Suprapubic skin (tissue), 4 donors: ENCODE measurements at regions not wholly inside any gene's neighbourhood (a gene's known extent, or its start where the extent isn't known, plus 50 kb on each side); places are given as distances from the start of the nearest gene placed in this dataset.

Source experiments
- DNase-seq, 2 donors: peaks; one replicate each; pipeline ENCODE4 v3.0.0-alpha.2; 2019; ENCODE audit warnings: low spot score in 2 of 2
- H3K27ac ChIP-seq: fragments of 200-600 bp; sonication (generic); one replicate; pipeline ENCODE4 v1.5.1; 2019
- H3K27me3 ChIP-seq: fragments of 200-600 bp; sonication (generic); one replicate; pipeline ENCODE4 v1.5.1; 2019
- H3K36me3 ChIP-seq: fragments of 200-600 bp; sonication (generic); one replicate; pipeline ENCODE4 v1.5.1; 2019
- H3K4me1 ChIP-seq: fragments of 200-600 bp; sonication (generic); one replicate; pipeline ENCODE4 v1.5.1; 2019
- H3K4me3 ChIP-seq: fragments of 200-600 bp; sonication (generic); one replicate; pipeline ENCODE4 v1.5.1; 2019; ENCODE audit warnings: mild to moderate bottlenecking
- H3K9me3 ChIP-seq: fragments of 200-600 bp; sonication (generic); one replicate; pipeline ENCODE4 v1.5.1; 2019
- CTCF ChIP-seq, 2 donors: fragments of 200-600 bp in 1 of 2; fragments of 450-650 bp in 1 of 2; sonication (generic) in 1 of 2; IDR thresholded peaks; one replicate each; pipeline ENCODE4 v1.5.1; 2016 to 2019; ENCODE audit warnings: antibody characterized with exemption in 2 of 2, mild to moderate bottlenecking in 1 of 2, moderate library complexity in 1 of 2
- EP300 ChIP-seq: sonication (generic); formaldehyde crosslinking; IDR thresholded peaks from one replicate; pipeline ENCODE4 v1.6.1; 2017; ENCODE audit warnings: antibody characterized with exemption
- POLR2A ChIP-seq, 2 donors: fragments of 450-650 bp; IDR thresholded peaks; one replicate each; pipeline ENCODE4 v1.6.1; 2017; ENCODE audit warnings: antibody characterized with exemption in 2 of 2, mild to moderate bottlenecking in 2 of 2, moderate library complexity in 2 of 2
- POLR2AphosphoS5 ChIP-seq, 3 donors: sonication (generic); formaldehyde crosslinking; IDR thresholded peaks; one replicate each; pipeline ENCODE4 v1.6.1; 2017; ENCODE audit warnings: antibody characterized with exemption in 3 of 3
- WGBS: methylation state at CpG from one replicate; pipeline ENCODE4 v1.1.5; 2018; 5-methylcytosine and 5-hydroxymethylcytosine counted together

GRCh38 chr1:104868794-104869193 is 1119.1 kb downstream of the AMY1C start:
- Histone ChIP-seq H3K27me3 (no peaks in the 10 kb centered on the region), H3K4me1 (no peaks in the 10 kb centered on the region), H3K36me3 (no peaks in the 10 kb centered on the region), H3K9me3 (no peaks in the 10 kb centered on the region), H3K27ac (no peak overlapping the region), H3K4me3 (no peak overlapping the region)
- DNase-seq = no peak
- TF ChIP-seq EP300 = no peak
- no peak for TF ChIP-seq CTCF (IDR thresholded peaks at IDR 0.05)
- TF ChIP-seq POLR2AphosphoS5 (IDR thresholded peaks at IDR 0.05) = no peak
- no peak for TF ChIP-seq POLR2A (IDR thresholded peaks at IDR 0.05)
- 82% methylated on average over 4 of the region's 4 CpGs for WGBS

- Histone ChIP-seq H3K27me3 (no peaks in the 10 kb centered on the region), H3K4me3 (no peak overlapping the region), H3K27ac (no peak overlapping the region), H3K4me1 (no peaks in the 10 kb centered on the region), H3K9me3 (no peaks in the 10 kb centered on the region), H3K36me3 (no peaks in the 10 kb centered on the region)
- DNase-seq = no peak
- 81% methylated on average over 6 of the region's 6 CpGs for WGBS
- TF ChIP-seq POLR2AphosphoS5 (IDR thresholded peaks at IDR 0.05) (no peak), POLR2A (IDR thresholded peaks at IDR 0.05) (no peak), EP300 (no peak)
These were observed 1124.3 kb downstream of the AMY1C start for GRCh38 chr1:104874044-104874443.

GRCh38 chr1:104878203-104878909 is 1128.7 kb downstream of the AMY1C start:
- no peak for TF ChIP-seq POLR2A (IDR thresholded peaks at IDR 0.05)
- TF ChIP-seq CTCF (IDR thresholded peaks at IDR 0.05) = no peak
- no peak for TF ChIP-seq EP300
- TF ChIP-seq POLR2AphosphoS5 (IDR thresholded peaks at IDR 0.05) = no peak
- Histone ChIP-seq H3K4me3 (no peak overlapping the region), H3K4me1 (no peaks in the 10 kb centered on the region), H3K27ac (no peak overlapping the region), H3K27me3 (no peaks in the 10 kb centered on the region), H3K36me3 (no peaks in the 10 kb centered on the region), H3K9me3 (no peaks in the 10 kb centered on the region)
- WGBS = 47% methylated on average over 5 of the region's 5 CpGs
- no peak for DNase-seq

GRCh38 chr1:104884939-104885338 is 1135.2 kb downstream of the AMY1C start:
- 91% methylated on average over 2 of the region's 2 CpGs for whole genome bisulfite sequencing

GRCh38 chr1:104905322-104905721 is 1155.6 kb downstream of the AMY1C start:
- TF ChIP-seq POLR2AphosphoS5 (IDR thresholded peaks at IDR 0.05) (no peak), POLR2A (IDR thresholded peaks at IDR 0.05) (no peak), CTCF (IDR thresholded peaks at IDR 0.05) (no peak), EP300 (no peak)
- no peaks in the 10 kb centered on the region for H3K36me3 ChIP-seq
- no peak for DNase-seq
- H3K4me3 ChIP-seq = no peak overlapping the region
- H3K27ac ChIP-seq = no peak overlapping the region
- 70% methylated on average over 3 of the region's 3 CpGs for WGBS
- no peaks in the 10 kb centered on the region for H3K4me1 ChIP-seq
- H3K27me3 ChIP-seq = no peaks in the 10 kb centered on the region
- peaks cover 5% of the 10 kb centered on the region for H3K9me3 ChIP-seq

More at GRCh38 chr1:104884939-104885338, 1135.2 kb downstream of the AMY1C start:
- DNase-seq = no peak
- Histone ChIP-seq H3K27ac (no peak overlapping the region), H3K4me1 (no peaks in the 10 kb centered on the region), H3K4me3 (no peak overlapping the region), H3K27me3 (no peaks in the 10 kb centered on the region), H3K9me3 (no peaks in the 10 kb centered on the region), H3K36me3 (no peaks in the 10 kb centered on the region)
- no peak for TF ChIP-seq POLR2AphosphoS5 (IDR thresholded peaks at IDR 0.05)
- TF ChIP-seq EP300 = no peak
- TF ChIP-seq POLR2A (IDR thresholded peaks at IDR 0.05) = no peak
- no peak for TF ChIP-seq CTCF (IDR thresholded peaks at IDR 0.05)

- Histone ChIP-seq H3K9me3 (peaks cover 5% of the 10 kb centered on the region), H3K27ac (no peak overlapping the region), H3K4me1 (no peaks in the 10 kb centered on the region), H3K4me3 (no peak overlapping the region), H3K27me3 (no peaks in the 10 kb centered on the region), H3K36me3 (no peaks in the 10 kb centered on the region)
- TF ChIP-seq POLR2A (IDR thresholded peaks at IDR 0.05) (no peak), CTCF (IDR thresholded peaks at IDR 0.05) (no peak), EP300 (no peak), POLR2AphosphoS5 (IDR thresholded peaks at IDR 0.05) (no peak)
- DNase-seq = no peak
- 21% methylated on average over 2 of the region's 2 CpGs for WGBS
These were observed 1156.4 kb downstream of the AMY1C start for GRCh38 chr1:104906141-104906540.
